Ecto neural progenitor cell (in vitro differentiated cells): ENCODE measurements at regions not wholly inside any gene's neighbourhood (a gene's known extent, or its start where the extent isn't known, plus 50 kb on each side); places are given as distances from the start of the nearest gene placed in this dataset.

ENCODE experiments used
- DNase-seq: peaks from one replicate; pipeline ENCODE4 v3.0.0-alpha.2; 2018; ENCODE audit warnings: low spot score

DNA sequence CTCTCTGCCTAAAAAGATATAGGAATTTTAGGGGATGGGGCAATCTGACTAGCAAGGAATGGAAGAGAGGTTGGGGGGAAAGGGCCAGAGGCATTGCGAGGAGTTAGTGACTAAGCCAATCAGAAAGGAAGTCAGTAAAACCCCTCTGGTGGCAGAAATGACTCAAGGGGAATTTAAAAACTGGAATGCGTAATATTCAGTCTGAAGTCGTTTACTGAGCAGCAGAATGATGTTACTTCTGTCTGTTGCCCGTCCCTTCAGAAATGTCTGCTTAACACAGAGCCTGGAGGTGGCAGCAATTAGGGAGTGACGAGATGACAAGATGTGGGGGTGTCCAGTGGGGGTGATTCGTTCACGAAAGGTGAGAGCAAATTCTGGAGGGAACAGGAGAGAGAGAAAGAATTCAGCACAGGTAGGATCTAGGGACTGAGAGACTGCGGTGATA, 107.7 kb upstream of the CLMP start:
- no peak for DNase-seq

DNA sequence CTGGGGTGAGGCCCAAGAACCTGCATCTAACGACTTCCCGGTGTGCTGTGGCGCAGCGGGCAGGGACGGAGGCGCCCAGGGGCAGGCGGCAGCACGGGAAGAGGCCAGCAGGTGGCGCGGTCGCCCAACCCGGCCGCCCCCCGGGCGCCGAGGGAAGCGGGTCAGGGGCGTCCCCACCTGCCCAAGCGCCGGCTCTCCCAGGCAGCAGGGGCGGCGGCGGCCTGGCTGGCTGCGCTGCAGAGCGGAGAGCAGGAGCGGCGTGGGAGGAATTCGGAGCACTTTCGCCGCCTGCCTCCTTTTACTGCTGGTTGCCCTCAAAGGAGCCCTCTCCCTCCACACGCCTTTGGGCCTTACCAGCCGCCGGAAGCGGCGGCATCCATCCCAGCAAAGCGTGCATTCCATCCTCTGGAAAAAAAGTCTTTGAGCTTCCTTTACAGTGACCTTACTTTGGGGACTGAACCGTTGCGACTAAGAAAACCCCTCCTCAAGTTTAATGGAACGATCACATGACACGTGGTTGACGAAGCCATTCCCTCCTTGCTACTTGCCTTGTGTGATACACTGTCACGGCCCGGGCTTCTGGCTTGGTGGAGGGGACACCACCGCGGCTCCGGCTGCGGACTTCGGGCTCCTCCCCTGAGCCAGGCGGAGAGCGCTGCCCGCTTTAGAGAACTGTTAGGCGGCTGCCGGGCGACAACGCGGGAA, 106.8 kb upstream of the CLMP start:
- DNase-seq: peak; percentile 90

DNA sequence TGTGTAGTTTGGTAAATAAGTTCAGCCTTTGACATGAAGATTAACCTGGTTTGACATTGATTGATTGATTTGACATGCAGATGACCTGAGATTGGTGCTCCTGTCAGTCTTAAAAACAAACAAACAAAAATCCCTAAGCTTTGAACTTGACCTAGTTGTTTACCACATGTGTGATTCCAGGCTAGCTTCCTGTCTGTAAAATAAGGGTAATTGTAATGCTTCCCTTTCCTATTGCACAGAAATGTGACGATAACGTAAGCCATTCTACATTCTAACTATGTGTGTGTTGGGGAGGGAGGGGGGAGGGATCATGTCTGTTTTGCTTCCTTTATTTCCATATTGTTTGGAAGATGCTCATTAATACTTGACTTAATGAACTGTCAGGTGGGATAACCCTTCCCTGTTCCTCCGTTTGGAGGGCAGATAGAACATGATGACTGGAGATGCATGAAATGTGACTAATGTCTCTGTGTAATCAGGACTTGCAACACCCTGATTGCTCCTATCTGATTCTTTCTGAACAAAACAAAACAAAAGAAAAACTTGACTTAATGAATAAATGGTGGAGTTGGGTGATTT, 106.1 kb upstream of the CLMP start:
- no peak for DNase-seq

DNA sequence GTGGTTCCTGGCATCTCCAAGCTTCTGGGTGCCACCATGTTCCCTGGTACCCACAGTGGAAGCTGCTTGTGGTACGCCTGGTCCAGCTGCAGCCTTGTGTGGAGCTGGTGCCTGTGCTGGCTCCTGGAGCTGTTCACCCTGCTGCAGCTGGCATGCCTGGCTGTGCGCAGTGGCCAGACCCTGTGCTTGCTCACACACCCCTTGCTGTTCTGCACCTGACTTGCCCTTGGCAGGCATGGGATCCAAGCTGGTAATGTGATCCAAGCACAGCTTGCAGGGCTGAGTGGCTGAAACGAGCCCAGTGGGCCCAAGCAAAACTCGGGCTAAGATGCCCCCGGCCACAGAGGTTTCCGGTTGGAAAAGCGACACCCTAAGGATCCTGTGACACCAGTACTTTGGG, 104.7 kb upstream of the CLMP start:
- no peak for DNase-seq

DNA sequence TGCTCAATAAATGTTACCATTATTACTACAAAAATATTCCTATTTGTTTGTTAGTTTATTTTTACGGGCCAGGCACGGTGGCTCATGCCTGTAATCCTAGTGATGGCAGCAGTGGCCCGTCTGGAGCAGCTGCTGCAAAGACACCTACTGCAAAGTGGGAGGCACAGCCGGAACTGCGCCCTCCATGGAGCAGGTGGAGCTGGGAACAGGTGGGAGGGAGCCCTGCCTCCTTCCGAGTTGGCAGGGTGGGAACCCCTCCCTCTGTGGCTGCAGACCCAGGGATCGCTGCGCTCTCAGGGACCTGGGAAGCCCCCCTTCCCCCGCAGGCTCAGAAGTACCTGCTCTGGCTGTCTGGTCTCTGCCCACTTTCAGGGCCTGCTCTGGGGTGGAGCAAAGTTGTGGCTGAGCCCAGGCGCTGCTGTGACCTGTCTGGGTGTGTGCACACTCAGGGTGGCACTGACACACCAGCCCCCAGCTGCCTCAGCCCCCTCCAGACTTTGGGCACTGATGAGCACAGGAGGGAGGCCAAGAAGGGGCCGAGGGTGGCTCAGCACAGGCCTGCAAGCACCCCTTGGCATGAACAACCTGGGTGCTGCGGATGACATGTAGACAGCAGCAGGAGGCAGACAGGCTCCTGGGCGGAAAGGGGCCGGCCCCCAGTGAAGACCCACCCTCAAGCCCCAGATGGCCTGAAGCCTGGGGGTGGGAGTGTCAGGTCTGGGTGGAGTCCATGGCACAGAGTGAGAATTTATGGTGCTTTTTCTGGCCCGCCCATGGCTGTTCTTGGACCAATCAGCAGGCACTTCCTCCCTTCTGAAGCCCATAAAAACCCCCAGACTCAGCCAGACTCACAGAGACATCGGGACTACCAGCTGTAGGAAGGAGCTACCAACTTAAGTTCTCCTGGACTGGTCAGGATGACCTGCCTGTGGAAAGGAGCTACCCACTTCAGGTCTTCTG, 103.7 kb upstream of the CLMP start:
- DNase-seq: no peak

DNA sequence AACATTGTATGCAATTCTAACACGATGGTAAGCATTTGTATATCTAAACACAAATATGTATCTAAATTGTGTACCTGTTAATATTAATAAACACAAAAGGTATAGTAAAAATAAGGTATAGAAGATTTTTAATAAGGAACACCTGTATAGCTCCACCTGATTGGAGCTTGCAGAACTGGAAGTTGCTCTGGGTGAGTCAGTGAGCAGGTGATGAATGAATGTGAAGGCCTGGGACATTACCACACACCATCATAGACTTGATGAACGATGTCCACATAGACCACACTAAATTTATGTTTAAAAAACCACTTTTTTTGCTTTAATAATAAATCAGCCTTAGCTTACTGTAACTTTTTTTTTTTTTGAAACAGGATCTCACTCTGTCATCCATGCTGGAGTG, 97.6 kb upstream of the CLMP start:
- no peak for DNase-seq

DNA sequence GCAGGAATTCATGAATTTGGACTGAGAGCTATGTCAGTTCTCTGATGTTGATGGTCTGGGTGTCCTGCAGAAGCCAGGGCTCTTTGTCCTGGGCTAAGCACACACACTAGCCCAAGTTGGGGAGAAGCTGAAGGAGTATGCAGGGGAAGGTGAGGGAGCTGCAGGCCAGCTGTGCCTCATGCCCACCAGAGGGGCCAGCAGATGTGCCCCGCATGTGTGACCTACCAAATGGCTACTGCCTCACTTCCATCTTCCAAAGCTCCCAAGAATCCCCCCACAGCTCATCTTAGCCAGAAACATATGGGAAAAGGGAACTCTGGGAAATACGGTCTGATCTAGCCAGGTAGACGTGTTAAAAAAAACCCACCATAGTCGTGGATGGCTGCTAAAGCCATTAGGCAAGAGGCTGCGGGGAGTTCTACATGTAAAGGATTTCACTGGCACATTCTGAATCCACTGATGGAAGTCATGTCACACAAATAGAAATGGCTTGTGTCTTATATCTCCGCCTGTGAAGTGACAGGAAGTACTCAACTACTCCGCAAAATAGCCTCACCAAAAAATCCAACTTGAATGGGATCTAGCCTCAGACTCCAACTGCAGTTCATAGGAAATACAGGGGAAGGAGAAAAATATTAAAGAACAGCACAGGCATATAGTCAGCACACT, 96.3 kb upstream of the CLMP start:
- no peak for DNase-seq

DNA sequence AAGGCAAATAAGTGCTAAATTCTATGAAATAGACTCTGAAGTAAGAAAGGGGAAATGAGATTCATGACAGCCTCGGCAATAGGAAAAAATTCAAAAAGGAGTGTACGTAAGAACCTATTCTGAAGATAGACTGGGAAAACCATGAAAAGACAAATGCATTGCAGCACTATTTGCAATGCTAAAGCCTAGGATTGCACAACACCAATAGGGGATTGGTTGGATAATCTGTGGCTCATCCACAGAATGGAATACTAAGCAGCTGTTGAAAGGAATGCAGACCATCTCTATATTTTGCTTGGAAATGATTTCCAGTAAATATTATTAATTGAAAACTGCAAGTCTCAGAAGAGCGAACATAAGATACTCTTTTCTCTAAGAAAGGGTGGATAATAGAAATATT, 91.7 kb upstream of the CLMP start:
- no peak for DNase-seq

DNA sequence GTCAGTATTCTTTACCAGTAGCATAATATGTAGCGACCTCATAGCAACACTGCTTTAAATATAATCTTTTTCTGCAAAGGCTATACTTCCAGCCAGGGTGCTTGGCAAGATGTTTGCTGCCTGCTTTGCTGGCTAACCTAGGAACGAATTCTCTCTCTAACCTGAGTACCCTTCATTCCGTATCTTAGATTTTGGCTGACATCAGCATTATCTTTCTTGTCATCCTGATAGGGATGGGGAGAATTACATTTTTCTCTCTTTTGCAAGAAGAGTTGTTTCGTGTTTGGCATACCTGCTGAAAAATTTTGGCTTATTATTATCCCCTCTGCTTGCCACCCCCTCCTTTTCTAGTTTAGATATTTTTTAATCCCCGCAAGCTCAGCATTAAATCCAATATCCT, 91.2 kb upstream of the CLMP start:
- no peak for DNase-seq

DNA sequence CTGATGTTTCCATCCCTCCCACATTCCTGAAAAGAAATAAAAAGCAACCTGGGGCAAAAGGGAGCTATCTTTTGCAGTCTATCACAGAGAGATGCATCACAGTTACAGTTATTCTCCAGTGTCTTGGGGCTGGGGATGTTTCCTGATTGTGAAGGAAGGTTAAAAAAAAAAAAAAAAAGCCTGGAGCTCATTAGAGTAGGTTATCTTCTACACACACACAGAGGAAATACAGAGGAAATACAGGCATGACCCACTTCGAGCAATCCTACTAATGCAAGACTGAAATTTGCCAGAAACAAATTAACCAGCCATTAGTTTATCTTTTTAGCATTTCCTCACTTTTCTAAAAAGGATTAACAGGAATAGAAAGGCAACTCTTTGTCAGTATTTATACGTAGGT, 89.4 kb upstream of the CLMP start:
- DNase-seq: no peak

DNA sequence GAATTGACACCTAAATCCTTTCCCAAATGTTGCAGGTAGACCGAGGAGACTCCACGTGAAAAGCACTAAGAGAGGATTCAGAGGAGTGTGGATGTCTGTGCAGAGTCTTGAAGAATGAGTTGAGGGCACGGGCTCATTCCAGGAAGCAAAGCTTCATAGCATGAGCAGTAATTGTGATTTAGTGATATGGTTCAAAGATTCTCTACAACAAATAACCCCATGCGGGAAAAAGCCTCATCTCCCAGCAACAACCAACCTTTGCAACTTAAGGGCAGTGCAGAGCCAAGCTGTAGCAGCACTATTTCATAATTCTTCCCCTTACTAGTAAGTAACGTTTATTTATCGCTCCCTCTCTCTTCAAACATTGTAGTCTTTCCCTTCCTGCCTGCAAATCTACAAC, 87.5 kb upstream of the CLMP start:
- DNase-seq: no peak

DNA sequence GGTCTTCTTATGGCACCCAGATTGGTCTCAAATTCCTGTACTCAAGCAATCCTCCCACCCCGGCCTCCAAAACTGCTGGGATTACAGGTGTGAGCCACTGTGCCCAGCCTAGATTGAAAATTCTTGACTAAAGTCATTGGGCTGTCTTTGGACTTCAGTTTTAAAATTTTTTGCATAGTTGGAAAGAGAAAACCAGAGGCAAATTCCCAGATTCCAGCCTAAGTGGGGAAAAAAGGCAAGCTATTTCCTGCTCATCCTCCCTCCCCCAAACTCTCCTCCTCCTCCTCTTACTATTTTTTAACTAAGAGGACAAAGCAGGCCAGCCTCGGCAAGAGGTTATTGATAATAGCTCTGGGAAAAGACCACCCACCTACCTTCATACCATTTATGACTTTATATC, 78.6 kb upstream of the CLMP start:
- DNase-seq: no peak

DNA sequence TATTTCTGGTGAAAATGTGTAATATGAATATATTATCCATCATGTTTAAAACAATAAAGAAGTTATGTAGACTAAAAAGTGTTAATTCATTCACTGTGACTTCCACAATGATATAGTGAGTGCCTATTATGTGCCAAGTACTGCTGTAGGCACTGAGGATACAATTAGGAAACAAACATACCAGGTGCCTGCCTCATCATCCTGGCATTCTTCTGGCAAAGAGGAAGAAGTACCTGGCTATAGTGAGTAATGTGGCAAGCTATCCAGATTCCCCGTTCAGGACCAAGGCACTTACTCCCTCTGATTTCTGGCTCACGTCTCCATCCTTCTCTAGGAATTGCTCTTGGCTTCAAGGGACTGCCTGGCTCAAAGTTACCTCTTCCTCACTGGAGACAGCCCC, 77.5 kb upstream of the CLMP start:
- no peak for DNase-seq

DNA sequence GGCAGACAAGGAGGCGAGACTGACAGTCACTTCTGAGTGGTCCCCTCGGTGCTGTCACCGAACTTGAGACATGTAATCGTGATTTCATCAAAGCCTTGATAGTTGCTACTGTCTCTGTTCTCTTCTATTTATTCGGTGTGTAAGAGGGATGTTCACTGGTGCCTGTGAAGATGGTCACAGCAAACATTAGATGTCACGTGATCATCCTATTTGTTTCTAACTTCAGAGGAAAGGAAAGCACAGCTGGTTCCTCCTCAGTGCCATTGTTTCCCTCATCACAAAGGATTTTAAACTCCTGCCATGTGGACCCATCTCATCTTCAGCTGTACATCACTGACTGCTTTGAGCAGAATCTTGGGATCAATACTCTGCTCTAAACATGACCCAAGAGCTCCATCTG, 73.1 kb upstream of the CLMP start:
- no peak for DNase-seq

DNA sequence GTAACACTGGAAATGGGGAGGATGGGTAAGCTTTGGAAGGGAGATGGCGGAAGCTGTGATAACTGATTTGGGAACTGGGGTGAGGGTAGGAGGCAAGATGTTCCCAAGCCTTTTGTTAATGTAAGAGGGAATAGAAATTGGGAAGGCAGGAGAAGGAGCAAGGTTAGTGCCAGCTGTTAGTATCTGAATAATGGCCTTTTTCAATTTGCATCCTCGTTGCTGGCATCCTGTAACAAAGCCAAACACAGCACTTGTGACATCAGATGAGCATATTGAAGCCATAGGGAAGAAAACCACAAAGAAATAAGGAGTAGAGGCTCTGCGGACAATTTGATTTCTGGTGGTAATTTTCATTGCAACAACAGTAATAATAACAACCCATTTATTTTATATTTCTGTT, 70.9 kb upstream of the CLMP start:
- no peak for DNase-seq

DNA sequence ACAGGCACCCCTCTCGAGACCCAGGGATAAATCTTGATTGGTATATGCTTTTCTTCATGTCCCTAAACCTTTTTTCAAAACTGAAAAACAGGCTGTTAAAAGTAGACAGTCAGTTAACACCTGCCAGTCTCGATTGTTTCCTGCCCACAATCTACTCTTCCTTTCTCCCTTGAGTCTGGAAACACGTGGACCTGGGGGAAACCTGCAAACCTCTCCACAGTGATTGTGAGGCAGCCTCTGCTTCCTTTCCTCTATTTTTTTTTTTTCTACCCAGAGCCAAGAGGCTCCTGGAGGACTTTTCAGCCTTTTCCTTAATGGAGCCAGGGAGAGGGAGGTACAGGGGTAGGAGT, 69.4 kb upstream of the CLMP start:
- no peak for DNase-seq

DNA sequence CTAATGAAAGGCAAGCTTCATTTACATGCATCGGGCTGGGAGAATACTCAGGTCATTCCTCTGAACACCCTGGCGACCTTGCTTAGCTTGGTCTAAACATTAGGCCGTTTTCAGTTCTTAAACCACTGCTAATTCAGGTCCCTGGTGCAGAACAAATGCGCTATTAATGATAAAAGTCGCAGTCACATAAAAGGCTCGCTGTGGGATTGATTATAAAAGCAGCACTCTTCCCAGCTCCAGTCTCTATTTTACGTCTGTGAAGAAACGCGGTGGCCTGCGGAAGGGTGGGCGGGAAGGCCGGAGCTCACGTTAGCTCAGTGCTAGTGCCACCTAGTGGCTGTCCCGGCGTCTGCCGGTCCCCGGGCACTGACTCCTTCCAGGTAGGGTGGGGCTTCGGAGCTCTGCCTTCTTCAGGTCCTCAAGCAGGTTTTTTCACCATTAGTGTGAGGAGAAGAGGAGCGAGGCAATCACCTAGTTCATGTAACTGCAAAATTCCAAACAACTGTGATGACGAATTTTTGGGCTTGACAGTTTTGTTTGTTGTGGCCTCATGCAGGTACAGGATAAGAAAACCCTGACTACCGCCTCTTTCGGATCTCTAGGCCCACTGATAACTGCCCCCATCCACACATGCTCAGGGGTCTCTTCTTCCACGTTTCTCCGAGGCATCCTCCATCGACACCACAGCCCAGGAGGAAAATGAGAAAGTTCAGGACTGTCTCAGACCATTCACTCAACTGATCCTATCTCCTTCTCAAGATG, 66.5 kb upstream of the CLMP start:
- peak; percentile 88 for DNase-seq

DNA sequence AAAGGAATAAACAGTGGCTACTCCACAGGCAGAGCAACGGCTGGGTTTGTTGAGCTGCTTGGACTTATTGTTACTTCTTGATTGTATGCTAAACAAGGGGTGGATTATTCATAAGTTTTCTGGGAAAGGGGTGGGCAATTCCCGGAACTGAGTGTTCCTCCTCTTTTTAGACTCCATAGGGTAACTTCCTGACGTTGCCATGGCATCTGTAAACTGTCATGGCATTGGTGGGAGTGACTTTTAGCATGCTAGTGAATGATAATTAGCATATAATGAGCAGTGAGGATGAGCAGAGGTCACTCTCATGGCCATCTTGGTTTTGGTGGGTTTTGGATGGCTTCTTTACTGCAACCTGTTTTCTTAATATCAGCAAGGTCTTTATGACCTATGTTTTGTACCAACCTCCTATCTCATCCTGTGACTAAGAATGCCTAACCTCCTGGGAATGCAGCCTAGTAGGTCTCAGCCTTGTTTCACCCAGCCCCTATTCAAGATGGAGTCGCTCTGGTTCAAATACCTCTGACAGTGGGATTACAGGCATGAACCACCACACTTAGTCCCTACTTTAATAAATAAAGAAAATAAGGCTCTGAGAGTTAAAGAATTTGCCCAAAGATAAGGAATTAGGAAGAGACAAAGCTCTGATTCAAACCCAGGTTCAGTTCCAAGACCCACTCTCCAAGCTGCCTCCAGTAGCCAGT, 65.6 kb upstream of the CLMP start:
- no peak for DNase-seq

DNA sequence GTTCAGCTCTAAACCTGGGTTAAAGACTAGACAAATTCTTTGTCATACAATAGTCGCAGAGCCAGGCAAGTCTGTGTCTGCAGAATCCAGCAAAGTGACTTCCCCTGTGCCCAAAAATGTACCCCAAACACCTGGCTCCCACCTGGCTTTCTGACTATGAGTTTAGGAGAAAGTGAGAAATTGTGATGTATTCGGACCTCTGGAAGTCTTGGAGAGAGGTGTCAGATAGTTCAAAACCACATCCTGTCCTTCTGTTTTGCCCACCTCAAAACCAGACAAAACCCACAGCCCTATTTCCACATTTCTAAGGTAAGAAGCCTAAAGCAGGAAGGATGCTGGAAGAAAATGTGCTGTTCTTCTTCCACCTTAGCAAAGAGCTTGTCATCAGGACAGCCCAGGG, 63.8 kb upstream of the CLMP start:
- DNase-seq: no peak

DNA sequence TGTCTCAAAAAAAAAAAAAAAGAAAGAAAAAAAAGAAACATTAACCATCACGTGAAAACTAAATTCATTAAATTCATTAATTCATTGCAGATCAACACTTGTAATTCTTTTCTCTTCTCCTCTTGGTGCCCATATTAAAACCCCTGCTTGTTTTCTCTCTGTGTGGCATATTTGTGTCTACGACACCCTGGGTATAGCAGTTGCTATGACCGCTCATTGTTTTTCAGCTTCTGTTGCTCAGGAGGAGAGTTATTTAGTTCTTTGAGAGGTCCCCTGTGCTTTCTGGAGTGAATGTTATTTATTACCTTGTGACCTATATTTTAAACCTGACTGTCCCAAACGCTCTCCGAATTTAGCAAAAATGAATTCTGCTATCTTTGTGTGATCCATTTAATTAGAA, 62.3 kb upstream of the CLMP start:
- no peak for DNase-seq

DNA sequence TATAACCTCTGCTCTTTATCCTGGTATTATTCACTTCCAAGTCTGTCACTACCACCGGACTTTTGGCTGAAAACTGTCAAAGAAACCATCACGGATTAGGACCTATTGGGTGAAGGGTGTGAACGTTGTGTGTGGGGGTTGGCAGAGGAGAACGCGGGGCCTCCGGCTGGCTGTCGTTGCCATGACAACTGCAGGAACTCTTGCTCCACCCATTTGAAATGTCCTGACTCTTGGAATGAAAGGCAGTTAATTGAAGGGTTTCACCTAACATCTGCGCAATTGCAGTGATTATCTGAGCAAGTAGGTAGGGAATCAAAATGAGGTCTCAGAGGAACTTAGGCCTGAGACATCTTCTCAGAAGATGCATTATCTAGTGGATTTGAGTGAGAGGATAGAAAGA, 60.9 kb upstream of the CLMP start:
- peak; percentile 66 for DNase-seq
